Raji (cell line): ENCODE measurements at regions not wholly inside any gene's neighbourhood (a gene's known extent, or its start where the extent isn't known, plus 50 kb on each side); places are given as distances from the start of the nearest gene placed in this dataset.

ENCODE experiments used
- POLR2A ChIP-seq: IDR thresholded peaks from 2 replicates; pipeline ENCODE4 v1.6.1; 2011; ENCODE audit warnings: low read depth, low read length, control low read depth; ENCODE audit not compliant: insufficient read depth

DNA sequence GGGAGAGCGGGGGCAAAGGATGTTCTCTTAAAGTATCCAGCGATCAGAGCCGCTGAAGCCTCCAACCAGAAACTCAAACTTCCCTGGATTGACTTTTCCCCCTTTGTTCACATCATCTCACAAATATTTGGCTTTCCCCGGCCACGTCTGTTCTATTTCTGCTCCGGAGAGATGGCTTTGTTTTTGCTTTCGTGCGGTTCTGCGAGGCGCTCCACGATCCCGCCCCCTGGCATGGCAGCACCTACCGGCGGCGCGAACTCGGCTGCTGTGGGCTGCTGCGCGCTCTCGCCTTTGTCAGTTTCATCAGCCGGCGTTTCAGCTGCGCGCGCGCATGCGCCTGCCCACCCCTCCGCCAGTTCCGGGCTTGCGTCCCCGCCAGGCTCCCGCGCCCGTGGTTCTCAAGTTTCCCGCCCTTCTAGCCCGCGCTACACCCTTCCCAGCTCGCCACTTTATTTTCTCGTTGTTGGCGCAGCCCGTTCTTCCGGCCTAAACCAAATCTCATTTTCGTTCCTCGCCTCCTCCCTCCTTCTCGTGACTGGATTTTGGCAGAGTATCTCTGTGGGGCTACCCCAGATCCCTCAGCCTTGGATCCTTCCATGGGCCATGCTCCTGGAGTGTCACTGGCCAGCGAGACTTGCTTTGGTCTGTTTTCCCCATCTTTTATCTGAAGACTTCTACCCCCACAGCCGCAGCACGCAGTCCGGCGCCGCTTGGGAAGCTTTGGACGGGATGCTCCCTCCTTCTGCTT lies 98.0 kb downstream of the INSIG2 start:
- peak; percentile 43 for TF ChIP-seq POLR2A

GRCh38 chr2:118185210-118186109 lies 97.2 kb downstream of the INSIG2 start:
- no peak for TF ChIP-seq POLR2A

- TF ChIP-seq POLR2A: no peak
Measured at GRCh38 chr2:118183381-118183780, 95.1 kb downstream of the INSIG2 start.

DNA sequence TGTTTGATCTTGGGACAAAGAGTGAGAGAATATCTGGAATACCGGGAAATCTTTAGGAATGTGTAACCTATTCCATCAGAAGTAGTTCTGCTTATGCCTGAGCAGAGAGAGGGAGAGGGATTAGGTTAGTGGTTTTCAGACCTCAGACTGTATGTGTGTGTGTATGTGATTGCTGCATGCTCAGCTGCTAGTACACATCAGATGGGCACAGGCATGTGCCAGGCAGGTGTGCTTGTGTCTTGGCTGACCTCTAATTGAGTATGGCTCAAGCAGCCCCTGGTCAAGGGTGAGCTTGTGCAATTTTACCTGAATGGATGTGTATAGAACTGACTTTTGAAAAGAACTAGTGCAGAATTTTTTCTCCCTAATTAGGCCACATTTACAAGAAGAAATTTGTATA lies 91.2 kb downstream of the INSIG2 start:
- no peak for TF ChIP-seq POLR2A

DNA sequence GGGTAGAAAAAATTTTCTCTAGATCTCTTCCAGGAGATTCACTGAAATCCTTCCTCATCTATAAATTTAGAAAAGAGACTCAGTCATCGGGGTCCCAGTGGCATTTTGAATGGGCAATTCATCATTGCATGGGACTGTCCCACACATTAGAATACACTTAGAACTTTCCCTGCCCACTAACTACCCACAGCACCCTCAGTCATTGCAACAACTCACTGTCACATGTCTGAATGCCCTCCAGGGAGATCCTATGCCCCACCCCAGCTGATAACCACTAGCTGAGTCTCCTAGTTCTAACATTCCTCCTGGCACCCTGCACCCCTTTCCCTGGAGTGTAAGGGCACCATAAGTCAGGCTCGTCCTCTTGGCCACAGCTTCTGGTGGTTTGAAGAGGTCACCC lies 89.6 kb downstream of the INSIG2 start:
- no peak for TF ChIP-seq POLR2A

GRCh38 chr2:118177318-118177717 lies 89.0 kb downstream of the INSIG2 start:
- no peak for TF ChIP-seq POLR2A

DNA sequence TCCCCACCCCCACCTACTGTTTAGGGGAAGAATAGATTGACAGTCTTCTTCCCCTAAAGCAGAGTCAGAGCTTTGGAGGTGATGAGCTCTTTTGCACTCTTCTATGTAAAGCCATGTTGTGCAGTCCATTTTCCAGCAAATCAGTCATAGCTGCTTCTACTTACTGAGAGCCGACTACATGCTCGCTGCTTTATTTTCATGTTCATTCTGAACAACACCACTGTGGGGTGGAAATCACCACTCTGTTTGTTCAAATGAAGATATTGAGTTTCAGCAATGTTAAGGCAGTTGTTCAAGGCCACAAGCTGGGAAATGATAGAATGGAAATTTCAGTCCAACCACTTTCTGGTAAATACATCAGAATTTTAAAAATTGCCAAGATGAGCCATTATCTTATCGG lies 88.3 kb downstream of the INSIG2 start:
- TF ChIP-seq POLR2A: no peak

GRCh38 chr2:118171546-118171945 lies 83.3 kb downstream of the INSIG2 start:
- TF ChIP-seq POLR2A: no peak

GRCh38 chr2:118169359-118170005 lies 81.2 kb downstream of the INSIG2 start:
- no peak for TF ChIP-seq POLR2A

GRCh38 chr2:118168615-118169014 lies 80.3 kb downstream of the INSIG2 start:
- no peak for TF ChIP-seq POLR2A

DNA sequence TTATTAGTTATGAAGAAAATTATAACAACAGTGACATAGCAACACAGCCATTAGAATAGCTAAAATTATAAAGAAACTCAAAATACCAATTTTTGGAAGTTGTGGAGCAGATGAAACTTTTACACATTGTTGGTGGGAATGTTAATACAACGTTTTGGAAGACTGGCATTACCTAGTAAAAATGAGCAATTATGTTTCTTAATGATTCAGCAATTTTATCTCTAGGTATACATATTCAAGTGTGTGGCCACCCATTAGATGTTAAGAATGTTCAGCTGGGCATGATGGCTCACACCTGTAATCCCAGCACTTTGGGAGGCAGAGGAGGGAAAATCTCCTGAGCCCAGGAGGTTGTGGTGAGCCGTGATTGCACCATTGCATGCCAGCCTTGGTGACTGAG lies 78.8 kb downstream of the INSIG2 start:
- TF ChIP-seq POLR2A: no peak

GRCh38 chr2:118166242-118166641 lies 78.0 kb downstream of the INSIG2 start:
- TF ChIP-seq POLR2A: no peak

GRCh38 chr2:118165595-118165994 lies 77.3 kb downstream of the INSIG2 start:
- no peak for TF ChIP-seq POLR2A
